ENCODE measurements at regions not wholly inside any gene's neighbourhood (a gene's known extent, or its start where the extent isn't known, plus 50 kb on each side); places are given as distances from the start of the nearest gene placed in this dataset.

DNA sequence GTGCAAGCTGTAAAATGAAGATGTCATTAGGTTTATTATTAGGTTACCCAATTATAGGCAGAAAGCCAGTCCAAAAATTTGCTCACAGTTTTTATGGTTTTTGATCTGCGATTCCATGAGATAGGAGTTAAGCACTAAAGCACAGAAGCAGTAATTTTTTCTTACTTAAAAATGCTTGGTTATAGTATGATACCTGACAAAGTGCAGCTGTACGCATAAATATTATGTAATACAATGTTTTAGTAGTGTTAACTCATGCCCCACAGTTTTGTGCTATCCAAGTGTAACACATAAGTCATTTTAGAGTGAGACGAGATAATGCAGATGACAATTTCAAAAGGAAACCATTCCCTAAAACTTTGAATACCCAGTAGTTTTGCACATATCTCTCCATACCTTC lies 357.8 kb downstream of the TMA16 start:
- TF ChIP-seq, protein P1, sequence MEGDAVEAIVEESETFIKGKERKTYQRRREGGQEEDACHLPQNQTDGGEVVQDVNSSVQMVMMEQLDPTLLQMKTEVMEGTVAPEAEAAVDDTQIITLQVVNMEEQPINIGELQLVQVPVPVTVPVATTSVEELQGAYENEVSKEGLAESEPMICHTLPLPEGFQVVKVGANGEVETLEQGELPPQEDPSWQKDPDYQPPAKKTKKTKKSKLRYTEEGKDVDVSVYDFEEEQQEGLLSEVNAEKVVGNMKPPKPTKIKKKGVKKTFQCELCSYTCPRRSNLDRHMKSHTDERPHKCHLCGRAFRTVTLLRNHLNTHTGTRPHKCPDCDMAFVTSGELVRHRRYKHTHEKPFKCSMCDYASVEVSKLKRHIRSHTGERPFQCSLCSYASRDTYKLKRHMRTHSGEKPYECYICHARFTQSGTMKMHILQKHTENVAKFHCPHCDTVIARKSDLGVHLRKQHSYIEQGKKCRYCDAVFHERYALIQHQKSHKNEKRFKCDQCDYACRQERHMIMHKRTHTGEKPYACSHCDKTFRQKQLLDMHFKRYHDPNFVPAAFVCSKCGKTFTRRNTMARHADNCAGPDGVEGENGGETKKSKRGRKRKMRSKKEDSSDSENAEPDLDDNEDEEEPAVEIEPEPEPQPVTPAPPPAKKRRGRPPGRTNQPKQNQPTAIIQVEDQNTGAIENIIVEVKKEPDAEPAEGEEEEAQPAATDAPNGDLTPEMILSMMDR (IDR thresholded peaks at IDR 0.05; ENCODE audit: poor library complexity, severe bottlenecking), result no peak
- no peak for TF ChIP-seq EZH2 (IDR thresholded peaks at IDR 0.05; ENCODE audit: borderline replicate concordance, insufficient read depth, low read length, poor library complexity, severe bottlenecking)
- TF ChIP-seq EP300 (conservative IDR thresholded peaks at IDR 0.05; ENCODE audit: poor library complexity, severe bottlenecking), result no peak
- no peak for TF ChIP-seq POLR2AphosphoS5 (IDR thresholded peaks at IDR 0.05)
- TF ChIP-seq RAD21 (conservative IDR thresholded peaks at IDR 0.05), result no peak
- TF ChIP-seq, protein P2, sequence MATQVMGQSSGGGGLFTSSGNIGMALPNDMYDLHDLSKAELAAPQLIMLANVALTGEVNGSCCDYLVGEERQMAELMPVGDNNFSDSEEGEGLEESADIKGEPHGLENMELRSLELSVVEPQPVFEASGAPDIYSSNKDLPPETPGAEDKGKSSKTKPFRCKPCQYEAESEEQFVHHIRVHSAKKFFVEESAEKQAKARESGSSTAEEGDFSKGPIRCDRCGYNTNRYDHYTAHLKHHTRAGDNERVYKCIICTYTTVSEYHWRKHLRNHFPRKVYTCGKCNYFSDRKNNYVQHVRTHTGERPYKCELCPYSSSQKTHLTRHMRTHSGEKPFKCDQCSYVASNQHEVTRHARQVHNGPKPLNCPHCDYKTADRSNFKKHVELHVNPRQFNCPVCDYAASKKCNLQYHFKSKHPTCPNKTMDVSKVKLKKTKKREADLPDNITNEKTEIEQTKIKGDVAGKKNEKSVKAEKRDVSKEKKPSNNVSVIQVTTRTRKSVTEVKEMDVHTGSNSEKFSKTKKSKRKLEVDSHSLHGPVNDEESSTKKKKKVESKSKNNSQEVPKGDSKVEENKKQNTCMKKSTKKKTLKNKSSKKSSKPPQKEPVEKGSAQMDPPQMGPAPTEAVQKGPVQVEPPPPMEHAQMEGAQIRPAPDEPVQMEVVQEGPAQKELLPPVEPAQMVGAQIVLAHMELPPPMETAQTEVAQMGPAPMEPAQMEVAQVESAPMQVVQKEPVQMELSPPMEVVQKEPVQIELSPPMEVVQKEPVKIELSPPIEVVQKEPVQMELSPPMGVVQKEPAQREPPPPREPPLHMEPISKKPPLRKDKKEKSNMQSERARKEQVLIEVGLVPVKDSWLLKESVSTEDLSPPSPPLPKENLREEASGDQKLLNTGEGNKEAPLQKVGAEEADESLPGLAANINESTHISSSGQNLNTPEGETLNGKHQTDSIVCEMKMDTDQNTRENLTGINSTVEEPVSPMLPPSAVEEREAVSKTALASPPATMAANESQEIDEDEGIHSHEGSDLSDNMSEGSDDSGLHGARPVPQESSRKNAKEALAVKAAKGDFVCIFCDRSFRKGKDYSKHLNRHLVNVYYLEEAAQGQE (IDR thresholded peaks at IDR 0.05; ENCODE audit: borderline replicate concordance), result no peak
- TF ChIP-seq TAF1 (IDR thresholded peaks at IDR 0.05; ENCODE audit: low read depth), result no peak
- TF ChIP-seq SMC3 (conservative IDR thresholded peaks at IDR 0.05; ENCODE audit: poor library complexity), result no peak
- no peak for TF ChIP-seq MXI1 (conservative IDR thresholded peaks at IDR 0.05; ENCODE audit: poor library complexity, severe bottlenecking)
